Stomach (tissue), 8 donors: ENCODE measurements at regions not wholly inside any gene's neighbourhood (a gene's known extent, or its start where the extent isn't known, plus 50 kb on each side); places are given as distances from the start of the nearest gene placed in this dataset.

ENCODE experiments used
- DNase-seq, 2 donors: peaks; one replicate each; pipeline versions ENCODE4 v3.0.0 to v3.0.0-alpha.2; 2013 to 2019
- H3K27ac ChIP-seq, 5 donors: fragments of 200-600 bp in 4 of 5; sonication (generic) in 4 of 5; one replicate each; pipeline ENCODE4 v1.5.1; 2013 to 2019; ENCODE audit warnings: mild to moderate bottlenecking in 1 of 5, moderate library complexity in 1 of 5
- H3K27me3 ChIP-seq, 3 donors: fragments of 200-600 bp; sonication (generic); one replicate each; pipeline ENCODE4 v1.5.1; 2017 to 2019; ENCODE audit warnings: mixed run types in 1 of 3
- H3K36me3 ChIP-seq, 4 donors: fragments of 200-600 bp; sonication (generic); 1 replicate in 3 of 4; 2 replicates in 1 of 4; pipeline ENCODE4 v1.5.1; 2016 to 2019
- H3K4me1 ChIP-seq, 4 donors: fragments of 200-600 bp; sonication (generic); one replicate each; pipeline ENCODE4 v1.5.1; 2016 to 2019
- H3K4me3 ChIP-seq, 4 donors: fragments of 200-600 bp; sonication (generic) in 3 of 4; one replicate each; pipeline ENCODE4 v1.5.1; 2016 to 2019; ENCODE audit warnings: mild to moderate bottlenecking in 1 of 4
- H3K9me3 ChIP-seq, 4 donors: fragments of 200-600 bp; sonication (generic); one replicate each; pipeline ENCODE4 v1.5.1; 2016 to 2019
- CTCF ChIP-seq, 7 experiments: fragments of 450-650 bp in 4 of 7; fragments of 200-600 bp in 3 of 7; sonication (generic) in 3 of 7; IDR thresholded peaks; one replicate each; pipeline ENCODE4 v1.5.1; 2016 to 2019; ENCODE audit warnings: antibody characterized with exemption in 7 of 7, control low read depth in 2 of 7, mild to moderate bottlenecking in 1 of 7
- EP300 ChIP-seq: sonication (generic); formaldehyde crosslinking; IDR thresholded peaks from one replicate; pipeline ENCODE4 v1.6.1; 2017; ENCODE audit warnings: antibody characterized with exemption
- POLR2A ChIP-seq, 4 donors: fragments of 450-650 bp; IDR thresholded peaks; one replicate each; pipeline ENCODE4 v1.6.1; 2016; ENCODE audit warnings: antibody characterized with exemption in 4 of 4, control low read depth in 2 of 4, mild to moderate bottlenecking in 1 of 4, moderate library complexity in 1 of 4
- POLR2AphosphoS5 ChIP-seq, 3 donors: sonication (generic); formaldehyde crosslinking; IDR thresholded peaks; one replicate each; pipeline ENCODE4 v1.6.1; 2016; ENCODE audit warnings: antibody characterized with exemption in 3 of 3
- WGBS, 5 donors: extraction: QIAGEN DNeasy Blood & Tissue Kit in 3 of 5; methylation state at CpG; one replicate each; pipeline versions ENCODE4 v1.1.5 to v1.1.7; 2013 to 2018; 5-methylcytosine and 5-hydroxymethylcytosine counted together
- intact Hi-C: fragments of 100-400 bp; cut with DNase I; formaldehyde crosslinking; loops from one replicate; pipeline ENCODE4 v1.15.1; 2023; ENCODE audit warnings: low total_unique reads
- donor health status: healthy with polysubstance abuse.
- donor health status: Bipolar disorder and iron deficiency.
- donor health status: healthy.

GRCh38 chr21:16345757-16346156 is 616.0 kb downstream of the USP25 start:
- no peaks in the 10 kb centered on the region for H3K27me3 ChIP-seq
- TF ChIP-seq CTCF (IDR thresholded peaks at IDR 0.05) (no peak), EP300 (no peak), POLR2AphosphoS5 (IDR thresholded peaks at IDR 0.05) (no peak), POLR2A (IDR thresholded peaks at IDR 0.05) (no peak)
- H3K4me1 ChIP-seq: no peaks in the 10 kb centered on the region
- intact Hi-C loops: no loop called here
- no peak overlapping the region for H3K27ac ChIP-seq
- WGBS, 5 donors: 65 to 83% (median 80%) methylated on average over 1 of the region's 1 CpG
- H3K36me3 ChIP-seq: no peaks in the 10 kb centered on the region
- H3K4me3 ChIP-seq: no peak overlapping the region
- H3K9me3 ChIP-seq: no peaks in the 10 kb centered on the region
- no peak for DNase-seq

- intact Hi-C loops: no loop called here
Observed at GRCh38 chr21:16347223-16347622, 617.4 kb downstream of the USP25 start.

GRCh38 chr21:16353764-16354163 is 624.0 kb downstream of the USP25 start:
- Histone ChIP-seq H3K27me3 (no peaks in the 10 kb centered on the region), H3K9me3 (no peaks in the 10 kb centered on the region), H3K4me1 (no peaks in the 10 kb centered on the region), H3K27ac (no peak overlapping the region), H3K36me3 (no peaks in the 10 kb centered on the region), H3K4me3 (no peak overlapping the region)
- intact Hi-C loops: no loop called here
- no peak for TF ChIP-seq POLR2AphosphoS5 (IDR thresholded peaks at IDR 0.05)
- TF ChIP-seq POLR2A (IDR thresholded peaks at IDR 0.05): no peak
- TF ChIP-seq CTCF (IDR thresholded peaks at IDR 0.05): no peak
- no peak for TF ChIP-seq EP300
- no peak for DNase-seq
- WGBS, 5 donors: 71 to 77% (median 76%) methylated on average over 6 of the region's 6 CpGs

More at GRCh38 chr21:16347223-16347622, 617.4 kb downstream of the USP25 start:
- H3K27ac ChIP-seq: no peak overlapping the region
- H3K27me3 ChIP-seq: no peaks in the 10 kb centered on the region
- H3K4me3 ChIP-seq: no peak overlapping the region
- no peaks in the 10 kb centered on the region for H3K9me3 ChIP-seq
- DNase-seq: no peak
- no peak for TF ChIP-seq EP300
- no peaks in the 10 kb centered on the region for H3K36me3 ChIP-seq
- H3K4me1 ChIP-seq: no peaks in the 10 kb centered on the region

GRCh38 chr21:16357994-16358393 is 628.2 kb downstream of the USP25 start:
- Histone ChIP-seq H3K9me3 (peaks cover 0 to 5% (median 2%) of the 10 kb centered on the region in 4 donors), H3K4me1 (no peaks in the 10 kb centered on the region), H3K27ac (no peak overlapping the region), H3K36me3 (no peaks in the 10 kb centered on the region), H3K27me3 (no peaks in the 10 kb centered on the region), H3K4me3 (no peak overlapping the region)
- TF ChIP-seq POLR2AphosphoS5 (IDR thresholded peaks at IDR 0.05): no peak
- TF ChIP-seq CTCF (IDR thresholded peaks at IDR 0.05): no peak
- no peak for TF ChIP-seq EP300
- no peak for TF ChIP-seq POLR2A (IDR thresholded peaks at IDR 0.05)
- intact Hi-C loops: no loop called here
- peak in 1 of 2 donors; percentile 22 for DNase-seq

- H3K36me3 ChIP-seq: no peaks in the 10 kb centered on the region
- intact Hi-C loops: no loop called here
- H3K4me1 ChIP-seq: no peaks in the 10 kb centered on the region
- 84 to 95% (median 85%) methylated on average over 2 of the region's 2 CpGs for WGBS, 5 donors
- H3K27me3 ChIP-seq: no peaks in the 10 kb centered on the region
- DNase-seq: no peak
- TF ChIP-seq POLR2AphosphoS5 (IDR thresholded peaks at IDR 0.05) (no peak), POLR2A (IDR thresholded peaks at IDR 0.05) (no peak), EP300 (no peak), CTCF (IDR thresholded peaks at IDR 0.05) (no peak)
- H3K9me3 ChIP-seq: peaks cover 0 to 5% (median 2%) of the 10 kb centered on the region in 4 donors
- H3K4me3 ChIP-seq: no peak overlapping the region
- no peak overlapping the region for H3K27ac ChIP-seq
Observed at GRCh38 chr21:16358784-16359183, 629.0 kb downstream of the USP25 start.
